SK-N-SH (cell line): ENCODE measurements at regions not wholly inside any gene's neighbourhood (a gene's known extent, or its start where the extent isn't known, plus 50 kb on each side); places are given as distances from the start of the nearest gene placed in this dataset.

Experiments used
- CTCF ChIA-PET: fragments of 300-600, 350-600 bp; formaldehyde crosslinking; extraction: SDS; loops from one replicate; lab custom pipeline; 2021; lab: Yijun Ruan, JAX
- POLR2A ChIA-PET: fragments of 350-600 bp; sonication (Branson Sonifier 250); formaldehyde crosslinking; extraction: SDS; loops from one replicate; lab custom pipeline; 2020; ENCODE audit warnings: antibody characterized with exemption, inconsistent platforms; lab: Yijun Ruan, JAX
- DNase-seq: peaks from one replicate; pipeline ENCODE4 v3.0.0; 2012
- H2AFZ ChIP-seq: fragments of 200-600 bp; sonication (generic); 2 replicates; pipeline ENCODE4 v1.8.1; 2016; ENCODE audit warnings: antibody characterized with exemption, mild to moderate bottlenecking, low read depth
- H3F3A ChIP-seq: fragments of 200-600 bp; sonication (generic); replicated peaks from 2 replicates; pipeline ENCODE3; 2016; ENCODE audit warnings: antibody characterized with exemption, mild to moderate bottlenecking; ENCODE audit not compliant: insufficient read depth
- H3K27ac ChIP-seq, 2 experiments: fragments of 200-500 bp in 1 of 2; fragments of 200-600 bp in 1 of 2; sonication (Bioruptor generic) in 1 of 2; sonication (generic), shearing (Covaris generic) in 1 of 2; 2 replicates each; pipeline versions ENCODE4 v1.5.1 to v1.6.1; 2014 to 2016; ENCODE audit warnings: low read depth in 2 of 2, inconsistent platforms in 1 of 2, low read length in 1 of 2, mild to moderate bottlenecking in 1 of 2, mixed read lengths in 1 of 2
- H3K27me3 ChIP-seq: fragments of 200-600 bp; sonication (generic), shearing (Covaris generic); 2 replicates; pipeline ENCODE4 v1.6.1; 2016; ENCODE audit warnings: mixed run types; ENCODE audit not compliant: insufficient read depth
- H3K36me3 ChIP-seq, 2 experiments: fragments of 200-500 bp in 1 of 2; fragments of 200-600 bp in 1 of 2; sonication (Bioruptor generic) in 1 of 2; sonication (generic) in 1 of 2; replicated peaks in 1 of 2; 2 replicates each; pipeline versions ENCODE3 to v1.5.1; 2014 to 2016; ENCODE audit warnings: low read length in 1 of 2, mild to moderate bottlenecking in 1 of 2; ENCODE audit not compliant: insufficient read depth in 2 of 2, control insufficient read depth in 1 of 2
- H3K4me1 ChIP-seq, 2 experiments: fragments of 200-500 bp in 1 of 2; fragments of 200-600 bp in 1 of 2; sonication (Bioruptor generic) in 1 of 2; sonication (generic), shearing (Covaris generic) in 1 of 2; 2 replicates each; pipeline versions ENCODE4 v1.5.1 to v1.6.1; 2014 to 2016; ENCODE audit warnings: low read depth in 1 of 2, low read length in 1 of 2, mixed run types in 1 of 2; ENCODE audit not compliant: insufficient read depth in 2 of 2, control insufficient read depth in 1 of 2
- H3K4me2 ChIP-seq: fragments of 200-600 bp; sonication (generic), shearing (Covaris generic); 2 replicates; pipeline ENCODE4 v1.6.1; 2017; ENCODE audit warnings: mixed run types
- H3K4me3 ChIP-seq, 2 experiments: fragments of 200-500 bp in 1 of 2; fragments of 200-600 bp in 1 of 2; sonication (Bioruptor generic) in 1 of 2; sonication (generic), shearing (Covaris generic) in 1 of 2; 2 replicates each; pipeline versions ENCODE4 v1.5.1 to v1.8.1; 2014 to 2016; ENCODE audit warnings: low read depth in 2 of 2, inconsistent platforms in 1 of 2, low read length in 1 of 2, mild to moderate bottlenecking in 1 of 2, mixed read lengths in 1 of 2, moderate library complexity in 1 of 2
- H3K79me2 ChIP-seq: fragments of 200-600 bp; sonication (generic); 2 replicates; pipeline ENCODE4 v1.8.1; 2017; ENCODE audit warnings: mild to moderate bottlenecking; ENCODE audit not compliant: insufficient read depth
- H3K9ac ChIP-seq: fragments of 200-600 bp; sonication (generic); 2 replicates; pipeline ENCODE4 v1.6.1; 2017; ENCODE audit warnings: mixed run types
- H3K9me2 ChIP-seq: fragments of 200-600 bp; sonication (generic); 2 replicates; pipeline ENCODE4 v1.6.1; 2017; ENCODE audit warnings: mixed run types
- H3K9me3 ChIP-seq: fragments of 200-600 bp; sonication (generic); 2 replicates; pipeline ENCODE4 v1.6.1; 2017; ENCODE audit warnings: mixed run types, mild to moderate bottlenecking, moderate library complexity
- H4K20me1 ChIP-seq: fragments of 200-600 bp; sonication (generic); 2 replicates; pipeline ENCODE4 v1.6.1; 2017; ENCODE audit warnings: mild to moderate bottlenecking, mixed run types; ENCODE audit not compliant: insufficient read depth
- ELF1 ChIP-seq: IDR thresholded peaks from 2 replicates; pipeline ENCODE4 v1.4.0; 2012
- EP300 ChIP-seq, 2 experiments: IDR thresholded peaks; 2 replicates each; pipeline versions ENCODE4 v1.4.0 to v1.6.1; 2012; ENCODE audit warnings: borderline replicate concordance in 1 of 2, low read depth in 1 of 2, low read length in 1 of 2
- FOSL2 ChIP-seq: IDR thresholded peaks from 2 replicates; pipeline ENCODE4 v1.4.0; 2012; ENCODE audit warnings: low read depth, mild to moderate bottlenecking, moderate library complexity, borderline replicate concordance
- FOXJ3 ChIP-seq: sonication (generic); formaldehyde crosslinking; IDR thresholded peaks from 2 replicates; pipeline ENCODE4 v1.5.1; 2020; ENCODE audit warnings: mild to moderate bottlenecking, missing genetic modification reagents
- MEF2A ChIP-seq: IDR thresholded peaks from 2 replicates; pipeline ENCODE4 v1.4.0; 2012; ENCODE audit warnings: low read depth, borderline replicate concordance
- MXI1 ChIP-seq: IDR thresholded peaks from 2 replicates; pipeline ENCODE4 v1.6.1; 2012; ENCODE audit warnings: mild to moderate bottlenecking, low read depth, low read length, improper control_type of control experiment
- NFIC ChIP-seq: IDR thresholded peaks from 2 replicates; pipeline ENCODE4 v1.4.0; 2012; ENCODE audit warnings: borderline replicate concordance
- NRF1 ChIP-seq: IDR thresholded peaks from 2 replicates; pipeline ENCODE4 v1.6.1; 2012; ENCODE audit warnings: low read depth, mild to moderate bottlenecking, low read length
- POLR2AphosphoS5 ChIP-seq: IDR thresholded peaks from 2 replicates; pipeline ENCODE4 v1.6.1; 2012; ENCODE audit warnings: low read depth, low read length
- RCOR1 ChIP-seq: fragments of 150-350 bp; IDR thresholded peaks from 2 replicates; pipeline ENCODE4 v1.6.1; 2017; ENCODE audit warnings: antibody characterized with exemption, low read length
- SIN3A ChIP-seq: IDR thresholded peaks from 2 replicates; pipeline ENCODE4 v1.6.1; 2012; ENCODE audit warnings: low read depth, mild to moderate bottlenecking, low read length, moderate library complexity, borderline replicate concordance
- SMC3 ChIP-seq: IDR thresholded peaks from 2 replicates; pipeline ENCODE4 v1.6.1; 2012; ENCODE audit warnings: low read depth, low read length, improper control_type of control experiment
- TAF1 ChIP-seq: IDR thresholded peaks from 2 replicates; pipeline ENCODE4 v1.6.1; 2012; ENCODE audit warnings: low read depth, mild to moderate bottlenecking, low read length, moderate library complexity, borderline replicate concordance
- TCF12 ChIP-seq: IDR thresholded peaks from 2 replicates; pipeline ENCODE4 v1.4.0; 2012
- WGBS: methylation state at CpG from one replicate; pipeline ENCODE4 v1.1.6; 2017; ENCODE audit warnings: low lambda C conversion rate; 5-methylcytosine and 5-hydroxymethylcytosine counted together
- TF ChIP-seq, protein P1 (sequence below): IDR thresholded peaks from 2 replicates; pipeline ENCODE4 v1.6.1; 2012; ENCODE audit warnings: mild to moderate bottlenecking, low read depth, low read length, moderate library complexity
- TF ChIP-seq, protein P2 (sequence below): fragments of 200-600 bp; sonication (generic); IDR thresholded peaks from 2 replicates; pipeline ENCODE4 v1.6.1; 2017; ENCODE audit warnings: antibody characterized with exemption, mild to moderate bottlenecking, moderate library complexity
- TF ChIP-seq, protein P3 (sequence below): fragments of 150-350 bp; IDR thresholded peaks from 2 replicates; pipeline ENCODE4 v1.6.1; 2017; ENCODE audit warnings: antibody characterized with exemption, low read length, low read depth, borderline replicate concordance
- TF ChIP-seq, protein P4 (sequence below): IDR thresholded peaks from 2 replicates; pipeline ENCODE4 v1.4.0; 2012; ENCODE audit warnings: low read depth, borderline replicate concordance
- TF ChIP-seq, protein P5 (sequence below): IDR thresholded peaks from 2 replicates; pipeline ENCODE4 v1.4.0; 2012; ENCODE audit warnings: low read depth, borderline replicate concordance
- TF ChIP-seq, protein P6 (sequence below): IDR thresholded peaks from 2 replicates; pipeline ENCODE4 v1.4.0; 2012; ENCODE audit warnings: low read depth

DNA sequence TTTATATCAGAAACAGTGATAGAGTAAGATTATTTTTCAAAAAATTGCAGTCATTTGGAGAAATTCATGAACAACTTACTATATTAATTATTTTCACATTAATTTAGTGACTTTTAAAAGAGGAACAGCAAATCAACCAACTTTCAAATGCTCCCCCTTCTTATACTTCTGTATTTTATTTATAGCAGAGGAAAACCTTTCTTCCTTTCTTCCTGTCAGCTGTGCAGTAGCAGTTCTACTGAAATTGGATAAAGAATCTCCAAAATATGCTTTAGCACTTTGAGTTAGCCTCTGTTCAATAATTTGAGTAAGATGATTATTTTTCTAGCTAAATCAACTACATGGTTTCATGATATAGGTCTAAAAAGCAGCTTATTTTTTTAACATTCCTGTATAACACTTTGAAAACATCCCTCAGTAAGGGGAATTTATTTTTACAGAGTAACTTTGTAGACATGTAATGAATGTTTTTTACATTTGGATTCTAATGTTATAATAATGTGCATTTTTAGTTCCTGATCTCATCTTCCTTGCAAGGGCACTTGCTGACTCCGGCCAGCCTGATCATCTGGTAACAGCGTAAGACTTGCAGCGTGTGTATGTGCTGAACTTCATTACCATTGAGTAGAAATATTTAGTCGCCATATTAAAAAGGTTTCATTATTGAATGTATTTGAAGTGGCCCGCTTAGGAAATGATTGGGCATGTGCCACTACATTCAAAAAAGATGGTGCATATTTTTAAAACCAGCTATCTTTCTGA is 158.3 kb upstream of the HDAC9 start:
- no peaks in the 10 kb centered on the region for H3K9me2 ChIP-seq
- H3F3A ChIP-seq: no peaks in the 10 kb centered on the region
- H2AFZ ChIP-seq: no peak overlapping the region
- H3K27me3 ChIP-seq: no peaks in the 10 kb centered on the region; the same call in 1 of the 2 replicates
- no peak for DNase-seq
- no peaks in the 10 kb centered on the region for H3K79me2 ChIP-seq
- CTCF ChIA-PET: interaction anchor here (1.1 to 3.1 kb wide), 7 partner anchors 9 to 630 kb away, joined by 4 to 14 read pairs (median 5); no protein-coding TSS in a partner anchor
- peaks cover 0 to 4% of the 10 kb centered on the region in 2 experiments for H3K36me3 ChIP-seq
- no peak overlapping the region for H3K27ac ChIP-seq
- peaks cover 16% of the 10 kb centered on the region for H3K9me3 ChIP-seq
- H3K4me1 ChIP-seq: no peaks in the 10 kb centered on the region
- TF ChIP-seq NRF1 (no peak), MXI1 (no peak), TAF1 (no peak), ELF1 (no peak), FOSL2 (no peak), MEF2A (no peak), TCF12 (no peak), SMC3 (no peak), RCOR1 (no peak), POLR2AphosphoS5 (no peak), FOXJ3 (no peak), SIN3A (no peak), EP300 (IDR thresholded peaks at IDR 0.05; ENCODE audit: borderline replicate concordance in 1 of 2, low read depth in 1 of 2, low read length in 1 of 2) (no peak), NFIC (no peak)
- TF ChIP-seq, protein P1, sequence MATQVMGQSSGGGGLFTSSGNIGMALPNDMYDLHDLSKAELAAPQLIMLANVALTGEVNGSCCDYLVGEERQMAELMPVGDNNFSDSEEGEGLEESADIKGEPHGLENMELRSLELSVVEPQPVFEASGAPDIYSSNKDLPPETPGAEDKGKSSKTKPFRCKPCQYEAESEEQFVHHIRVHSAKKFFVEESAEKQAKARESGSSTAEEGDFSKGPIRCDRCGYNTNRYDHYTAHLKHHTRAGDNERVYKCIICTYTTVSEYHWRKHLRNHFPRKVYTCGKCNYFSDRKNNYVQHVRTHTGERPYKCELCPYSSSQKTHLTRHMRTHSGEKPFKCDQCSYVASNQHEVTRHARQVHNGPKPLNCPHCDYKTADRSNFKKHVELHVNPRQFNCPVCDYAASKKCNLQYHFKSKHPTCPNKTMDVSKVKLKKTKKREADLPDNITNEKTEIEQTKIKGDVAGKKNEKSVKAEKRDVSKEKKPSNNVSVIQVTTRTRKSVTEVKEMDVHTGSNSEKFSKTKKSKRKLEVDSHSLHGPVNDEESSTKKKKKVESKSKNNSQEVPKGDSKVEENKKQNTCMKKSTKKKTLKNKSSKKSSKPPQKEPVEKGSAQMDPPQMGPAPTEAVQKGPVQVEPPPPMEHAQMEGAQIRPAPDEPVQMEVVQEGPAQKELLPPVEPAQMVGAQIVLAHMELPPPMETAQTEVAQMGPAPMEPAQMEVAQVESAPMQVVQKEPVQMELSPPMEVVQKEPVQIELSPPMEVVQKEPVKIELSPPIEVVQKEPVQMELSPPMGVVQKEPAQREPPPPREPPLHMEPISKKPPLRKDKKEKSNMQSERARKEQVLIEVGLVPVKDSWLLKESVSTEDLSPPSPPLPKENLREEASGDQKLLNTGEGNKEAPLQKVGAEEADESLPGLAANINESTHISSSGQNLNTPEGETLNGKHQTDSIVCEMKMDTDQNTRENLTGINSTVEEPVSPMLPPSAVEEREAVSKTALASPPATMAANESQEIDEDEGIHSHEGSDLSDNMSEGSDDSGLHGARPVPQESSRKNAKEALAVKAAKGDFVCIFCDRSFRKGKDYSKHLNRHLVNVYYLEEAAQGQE: no peak
- TF ChIP-seq, protein P2, sequence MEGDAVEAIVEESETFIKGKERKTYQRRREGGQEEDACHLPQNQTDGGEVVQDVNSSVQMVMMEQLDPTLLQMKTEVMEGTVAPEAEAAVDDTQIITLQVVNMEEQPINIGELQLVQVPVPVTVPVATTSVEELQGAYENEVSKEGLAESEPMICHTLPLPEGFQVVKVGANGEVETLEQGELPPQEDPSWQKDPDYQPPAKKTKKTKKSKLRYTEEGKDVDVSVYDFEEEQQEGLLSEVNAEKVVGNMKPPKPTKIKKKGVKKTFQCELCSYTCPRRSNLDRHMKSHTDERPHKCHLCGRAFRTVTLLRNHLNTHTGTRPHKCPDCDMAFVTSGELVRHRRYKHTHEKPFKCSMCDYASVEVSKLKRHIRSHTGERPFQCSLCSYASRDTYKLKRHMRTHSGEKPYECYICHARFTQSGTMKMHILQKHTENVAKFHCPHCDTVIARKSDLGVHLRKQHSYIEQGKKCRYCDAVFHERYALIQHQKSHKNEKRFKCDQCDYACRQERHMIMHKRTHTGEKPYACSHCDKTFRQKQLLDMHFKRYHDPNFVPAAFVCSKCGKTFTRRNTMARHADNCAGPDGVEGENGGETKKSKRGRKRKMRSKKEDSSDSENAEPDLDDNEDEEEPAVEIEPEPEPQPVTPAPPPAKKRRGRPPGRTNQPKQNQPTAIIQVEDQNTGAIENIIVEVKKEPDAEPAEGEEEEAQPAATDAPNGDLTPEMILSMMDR: no peak
- TF ChIP-seq, protein P3, sequence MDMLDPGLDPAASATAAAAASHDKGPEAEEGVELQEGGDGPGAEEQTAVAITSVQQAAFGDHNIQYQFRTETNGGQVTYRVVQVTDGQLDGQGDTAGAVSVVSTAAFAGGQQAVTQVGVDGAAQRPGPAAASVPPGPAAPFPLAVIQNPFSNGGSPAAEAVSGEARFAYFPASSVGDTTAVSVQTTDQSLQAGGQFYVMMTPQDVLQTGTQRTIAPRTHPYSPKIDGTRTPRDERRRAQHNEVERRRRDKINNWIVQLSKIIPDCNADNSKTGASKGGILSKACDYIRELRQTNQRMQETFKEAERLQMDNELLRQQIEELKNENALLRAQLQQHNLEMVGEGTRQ: no peak
- TF ChIP-seq, protein P4, sequence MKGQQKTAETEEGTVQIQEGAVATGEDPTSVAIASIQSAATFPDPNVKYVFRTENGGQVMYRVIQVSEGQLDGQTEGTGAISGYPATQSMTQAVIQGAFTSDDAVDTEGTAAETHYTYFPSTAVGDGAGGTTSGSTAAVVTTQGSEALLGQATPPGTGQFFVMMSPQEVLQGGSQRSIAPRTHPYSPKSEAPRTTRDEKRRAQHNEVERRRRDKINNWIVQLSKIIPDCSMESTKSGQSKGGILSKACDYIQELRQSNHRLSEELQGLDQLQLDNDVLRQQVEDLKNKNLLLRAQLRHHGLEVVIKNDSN: no peak
- TF ChIP-seq, protein P5, sequence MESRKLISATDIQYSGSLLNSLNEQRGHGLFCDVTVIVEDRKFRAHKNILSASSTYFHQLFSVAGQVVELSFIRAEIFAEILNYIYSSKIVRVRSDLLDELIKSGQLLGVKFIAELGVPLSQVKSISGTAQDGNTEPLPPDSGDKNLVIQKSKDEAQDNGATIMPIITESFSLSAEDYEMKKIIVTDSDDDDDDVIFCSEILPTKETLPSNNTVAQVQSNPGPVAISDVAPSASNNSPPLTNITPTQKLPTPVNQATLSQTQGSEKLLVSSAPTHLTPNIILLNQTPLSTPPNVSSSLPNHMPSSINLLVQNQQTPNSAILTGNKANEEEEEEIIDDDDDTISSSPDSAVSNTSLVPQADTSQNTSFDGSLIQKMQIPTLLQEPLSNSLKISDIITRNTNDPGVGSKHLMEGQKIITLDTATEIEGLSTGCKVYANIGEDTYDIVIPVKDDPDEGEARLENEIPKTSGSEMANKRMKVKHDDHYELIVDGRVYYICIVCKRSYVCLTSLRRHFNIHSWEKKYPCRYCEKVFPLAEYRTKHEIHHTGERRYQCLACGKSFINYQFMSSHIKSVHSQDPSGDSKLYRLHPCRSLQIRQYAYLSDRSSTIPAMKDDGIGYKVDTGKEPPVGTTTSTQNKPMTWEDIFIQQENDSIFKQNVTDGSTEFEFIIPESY: no peak
- TF ChIP-seq, protein P6, sequence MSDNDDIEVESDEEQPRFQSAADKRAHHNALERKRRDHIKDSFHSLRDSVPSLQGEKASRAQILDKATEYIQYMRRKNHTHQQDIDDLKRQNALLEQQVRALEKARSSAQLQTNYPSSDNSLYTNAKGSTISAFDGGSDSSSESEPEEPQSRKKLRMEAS: no peak
- TF ChIP-seq, all 33 proteins: peak for 0
- no peak overlapping the region for H3K4me3 ChIP-seq
- no peak overlapping the region for H3K4me2 ChIP-seq
- H4K20me1 ChIP-seq: no peaks in the 10 kb centered on the region
- H3K9ac ChIP-seq: no peak overlapping the region
- WGBS: 46% methylated on average over 5 of the region's 5 CpGs
- POLR2A ChIA-PET: no interaction called here
